Endothelial cell of umbilical vein (primary cell): ENCODE measurements at regions not wholly inside any gene's neighbourhood (a gene's known extent, or its start where the extent isn't known, plus 50 kb on each side); places are given as distances from the start of the nearest gene placed in this dataset.

Source experiments
- BruUV-seq: library from RNA; stranded (reverse); fragments of 400-500 nt; replicated peaks from 2 replicates; lab custom pipeline; 2021; lab: Mats Ljungman, UMichigan
- CTCF ChIA-PET: fragments of 300-600, 350-600 bp; sonication (Branson Sonifier 250); formaldehyde crosslinking; loops from one replicate; lab custom pipeline; 2021; ENCODE audit warnings: antibody characterized with exemption, inconsistent platforms; lab: Charles Lee
- POLR2A ChIA-PET: fragments of 300-600, 350-600 bp; sonication (Branson Sonifier 250); formaldehyde crosslinking; loops from one replicate; lab custom pipeline; 2021; ENCODE audit warnings: antibody characterized with exemption, inconsistent platforms; lab: Charles Lee
- DNase-seq: peaks from one replicate; pipeline ENCODE4 v3.0.0-alpha.2; 2011; ENCODE audit warnings: low read depth, low spot score
- FAIRE-seq: peaks from 2 replicates; lab custom pipeline; 2011; peaks lifted over from hg19 to GRCh38; lab: Jason Lieb, UNC
- H2AFZ ChIP-seq: 2 replicates; pipeline ENCODE4 v1.6.0; 2012; ENCODE audit warnings: low read depth, low read length, control low read depth, inconsistent platforms
- H3K27ac ChIP-seq: 2 replicates; pipeline ENCODE4 v1.5.1; 2011; ENCODE audit warnings: low read depth, mild to moderate bottlenecking, control low read depth, low read length, moderate library complexity; ENCODE audit not compliant: insufficient read depth
- H3K27me3 ChIP-seq, 2 experiments: 2 replicates each; pipeline versions ENCODE4 v1.6.0 to v1.6.1; 2011; ENCODE audit warnings: low read length in 2 of 2, mixed read lengths in 1 of 2; ENCODE audit not compliant: control insufficient read depth in 2 of 2, insufficient read depth in 2 of 2
- H3K36me3 ChIP-seq, 2 experiments: 2 replicates in 1 of 2; 3 replicates in 1 of 2; pipeline ENCODE4 v1.5.1; 2011; ENCODE audit warnings: low read length in 2 of 2, mild to moderate bottlenecking in 1 of 2, moderate library complexity in 1 of 2; ENCODE audit not compliant: control insufficient read depth in 2 of 2, insufficient read depth in 2 of 2; ENCODE audit errors: extremely low read depth in 1 of 2
- H3K4me1 ChIP-seq: 3 replicates; pipeline ENCODE4 v1.5.1; 2011; ENCODE audit warnings: mild to moderate bottlenecking, low read length; ENCODE audit not compliant: control insufficient read depth, insufficient read depth; ENCODE audit errors: extremely low read depth
- H3K4me2 ChIP-seq: 2 replicates; pipeline ENCODE4 v1.6.1; 2011; ENCODE audit warnings: low read length, control low read depth, mixed read lengths; ENCODE audit not compliant: insufficient read depth
- H3K4me3 ChIP-seq, 3 experiments: fragments of 200-600 bp in 1 of 3; sonication (generic), shearing (Covaris generic) in 1 of 3; replicated peaks in 1 of 3; 2 replicates each; pipeline ENCODE4 v1.5.1; 2011 to 2016; ENCODE audit warnings: control low read depth in 3 of 3, low read length in 3 of 3, mild to moderate bottlenecking in 2 of 3, inconsistent platforms in 1 of 3, low read depth in 1 of 3, moderate library complexity in 1 of 3; ENCODE audit not compliant: insufficient read depth in 1 of 3
- H3K79me2 ChIP-seq: 2 replicates; pipeline ENCODE4 v1.6.0; 2012; ENCODE audit warnings: low read length, inconsistent platforms; ENCODE audit not compliant: control insufficient read depth, insufficient read depth
- H3K9ac ChIP-seq: replicated peaks from 2 replicates; pipeline ENCODE3; 2011; ENCODE audit warnings: low read length, control low read depth; ENCODE audit not compliant: insufficient read depth; ENCODE audit errors: extremely low read depth
- H3K9me1 ChIP-seq: replicated peaks from 3 replicates; pipeline ENCODE4 v1.6.0; 2011; ENCODE audit warnings: mild to moderate bottlenecking, low read length; ENCODE audit not compliant: control insufficient read depth, insufficient read depth; ENCODE audit errors: extremely low read depth
- H3K9me3 ChIP-seq: replicated peaks from 2 replicates; pipeline ENCODE4 v1.5.1; 2012; ENCODE audit warnings: low read length, inconsistent platforms; ENCODE audit not compliant: control insufficient read depth, insufficient read depth
- H4K20me1 ChIP-seq: replicated peaks from 2 replicates; pipeline ENCODE3; 2011; ENCODE audit warnings: mild to moderate bottlenecking, low read length; ENCODE audit not compliant: control insufficient read depth, insufficient read depth; ENCODE audit errors: extremely low read depth
- CTCF ChIP-seq, 2 donors: IDR thresholded peaks; 1 replicate in 1 of 2; 2 replicates in 1 of 2; pipeline ENCODE4 v1.5.1; 2011; ENCODE audit warnings: low read length in 2 of 2, mild to moderate bottlenecking in 2 of 2, moderate library complexity in 2 of 2, control low read depth in 1 of 2, inconsistent platforms in 1 of 2, low read depth in 1 of 2; ENCODE audit not compliant: insufficient read depth in 1 of 2; ENCODE audit errors: extremely low read depth in 1 of 2
- EZH2 ChIP-seq: IDR thresholded peaks from 2 replicates; pipeline ENCODE4 v1.6.1; 2012; ENCODE audit warnings: borderline replicate concordance, low read depth, mild to moderate bottlenecking, moderate library complexity, low read length, inconsistent platforms; ENCODE audit not compliant: severe bottlenecking
- FOS ChIP-seq: IDR thresholded peaks from 2 replicates; pipeline ENCODE4 v1.6.1; 2011; ENCODE audit warnings: mild to moderate bottlenecking, low read length, moderate library complexity, borderline replicate concordance; ENCODE audit not compliant: insufficient read depth
- GATA2 ChIP-seq: IDR thresholded peaks from 2 replicates; pipeline ENCODE4 v1.7.0; 2011; ENCODE audit warnings: low read depth, mild to moderate bottlenecking, moderate library complexity, mixed read lengths, low read length; ENCODE audit not compliant: insufficient read length, insufficient read depth
- JUN ChIP-seq: IDR thresholded peaks from 2 replicates; pipeline ENCODE4 v1.6.1; 2011; ENCODE audit warnings: borderline replicate concordance, low read depth; ENCODE audit not compliant: insufficient read length, insufficient read depth
- MYC ChIP-seq: IDR thresholded peaks from one replicate; pipeline ENCODE4 v1.6.1; 2011; ENCODE audit warnings: mild to moderate bottlenecking, low read depth, low read length
- POLR2A ChIP-seq: IDR thresholded peaks from 2 replicates; pipeline ENCODE4 v1.6.1; 2012; ENCODE audit warnings: low read depth, mild to moderate bottlenecking, control low read depth, low read length
- POLR2AphosphoS5 ChIP-seq: IDR thresholded peaks from 2 replicates; pipeline ENCODE4 v1.6.1; 2012; ENCODE audit warnings: low read depth, mild to moderate bottlenecking, control low read depth, low read length, moderate library complexity; ENCODE audit not compliant: insufficient read depth
- dilution Hi-C: fragments of 300-500 bp; cut with MboI; formaldehyde crosslinking; loops from one replicate; pipeline ENCODE4 v1.15.0; 2019; ENCODE audit warnings: low sequenced_read_pairs; ENCODE audit not compliant: extremely low pct_ligation_motif_present
- intact Hi-C: fragments of 100-400 bp; cut with micrococcal nuclease; formaldehyde crosslinking; loops from one replicate; pipeline ENCODE4 v1.10.0; 2022
- TF ChIP-seq, protein P1 (sequence below): IDR thresholded peaks from 2 replicates; pipeline ENCODE4 v1.6.1; 2011; ENCODE audit not compliant: insufficient read depth, insufficient read length

DNA sequence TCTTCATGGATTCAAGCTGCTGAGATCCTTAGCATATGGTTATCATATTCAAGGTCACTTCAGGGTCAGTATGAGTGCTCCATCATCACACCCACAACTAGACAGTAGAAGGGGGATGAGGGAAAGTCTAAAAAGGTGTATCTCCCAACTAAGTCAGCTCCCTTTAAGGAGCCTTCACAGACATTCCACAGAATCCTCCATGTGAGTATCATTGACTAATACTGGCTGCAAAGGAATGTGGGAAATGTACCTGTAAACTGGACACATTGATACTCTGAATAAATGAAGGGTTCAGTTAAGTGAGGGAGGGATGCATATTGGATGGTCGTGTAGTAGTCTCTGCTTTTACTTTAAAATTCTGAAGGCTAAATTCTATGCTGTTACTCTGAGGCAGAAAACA, 330.7 kb downstream of the LRRC70 start:
- H3K27me3 ChIP-seq: no peaks in the 10 kb centered on the region
- H3K9me3 ChIP-seq: no peaks in the 10 kb centered on the region
- no peaks in the 10 kb centered on the region for H3K79me2 ChIP-seq
- H4K20me1 ChIP-seq: no peaks in the 10 kb centered on the region
- no TSS peak for BruUV-seq
- H3K9ac ChIP-seq: no peak overlapping the region
- dilution Hi-C loops: no loop called here
- no peak overlapping the region for H3K4me2 ChIP-seq
- TF ChIP-seq CTCF (IDR thresholded peaks at IDR 0.05; ENCODE audit: extremely low read depth in 1 of 2, insufficient read depth in 1 of 2, low read depth in 1 of 2, low read length in 2 of 2) (no peak), EZH2 (no peak)
- H3K9me1 ChIP-seq: no peaks in the 10 kb centered on the region
- CTCF ChIA-PET: no interaction called here
- intact Hi-C loops: no loop called here
- no peaks in the 10 kb centered on the region for H3K4me1 ChIP-seq
- POLR2A ChIA-PET: no interaction called here
- H3K4me3 ChIP-seq: no peak overlapping the region
- FAIRE-seq: no peak
- no peaks in the 10 kb centered on the region for H3K36me3 ChIP-seq
- no peak overlapping the region for H2AFZ ChIP-seq
- H3K27ac ChIP-seq: no peak overlapping the region
- no peak for DNase-seq

DNA sequence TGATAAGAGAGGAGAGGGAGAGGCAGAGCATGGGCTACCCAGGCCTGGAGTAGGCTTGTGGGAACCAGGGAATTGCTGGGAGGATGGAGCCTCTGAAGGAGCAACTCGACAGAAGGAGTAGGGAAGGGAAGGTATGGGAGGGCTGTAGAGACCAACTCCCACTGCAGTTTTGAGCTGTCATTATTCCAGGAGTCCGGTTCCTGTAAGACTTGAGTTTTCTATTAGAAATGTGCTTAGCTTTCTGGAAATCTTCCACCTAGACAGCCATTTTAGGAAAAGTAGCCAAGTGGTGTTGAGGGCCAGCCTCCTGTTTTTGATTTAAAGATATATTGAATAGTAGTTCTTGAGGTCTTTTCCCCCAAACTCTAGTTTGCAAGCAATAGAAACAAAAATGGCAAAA, 323.5 kb downstream of the LRRC70 start:
- Histone ChIP-seq H4K20me1 (no peaks in the 10 kb centered on the region), H3K4me2 (no peak overlapping the region), H3K4me1 (no peaks in the 10 kb centered on the region), H3K9me1 (no peaks in the 10 kb centered on the region), H3K4me3 (no peak overlapping the region), H3K9me3 (no peaks in the 10 kb centered on the region), H3K79me2 (no peaks in the 10 kb centered on the region), H3K27me3 (no peaks in the 10 kb centered on the region), H3K9ac (no peak overlapping the region), H2AFZ (no peak overlapping the region), H3K27ac (no peak overlapping the region), H3K36me3 (no peaks in the 10 kb centered on the region)
- POLR2A ChIA-PET: no interaction called here
- CTCF ChIA-PET: interaction anchor here (1.3 kb wide), 1 partner anchor 17 kb away, joined by 3 read pairs; no protein-coding TSS in a partner anchor
- FAIRE-seq: no peak
- intact Hi-C loops (no loop called here), dilution Hi-C loops (no loop called here)
- no peak for DNase-seq
- no TSS peak for BruUV-seq
- TF ChIP-seq, protein P1, sequence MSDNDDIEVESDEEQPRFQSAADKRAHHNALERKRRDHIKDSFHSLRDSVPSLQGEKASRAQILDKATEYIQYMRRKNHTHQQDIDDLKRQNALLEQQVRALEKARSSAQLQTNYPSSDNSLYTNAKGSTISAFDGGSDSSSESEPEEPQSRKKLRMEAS: no peak
- TF ChIP-seq JUN (no peak), POLR2A (no peak), CTCF (IDR thresholded peaks at IDR 0.05; ENCODE audit: extremely low read depth in 1 of 2, insufficient read depth in 1 of 2, low read depth in 1 of 2, low read length in 2 of 2) (no peak), EZH2 (no peak), MYC (no peak), POLR2AphosphoS5 (no peak), FOS (no peak), GATA2 (no peak)
